MM.1S (cell line): ENCODE measurements at regions not wholly inside any gene's neighbourhood (a gene's known extent, or its start where the extent isn't known, plus 50 kb on each side); places are given as distances from the start of the nearest gene placed in this dataset.

Source experiments
- CTCF ChIP-seq: fragments of 300-600 bp; sonication (generic); IDR thresholded peaks from 2 replicates; pipeline ENCODE4 v1.5.1; 2016; ENCODE audit warnings: antibody characterized with exemption, low read length, mixed read lengths
- EZH2 ChIP-seq: fragments of 300-600 bp; sonication (generic); optimal IDR thresholded peaks from 2 replicates; pipeline ENCODE3; 2017; ENCODE audit warnings: low read depth, mild to moderate bottlenecking, antibody characterized with exemption, low read length, mixed read lengths

GRCh38 chr7:113026941-113027340 lies 59.7 kb downstream of the GPR85 start:
- no peak for TF ChIP-seq CTCF
- TF ChIP-seq EZH2, result no peak
